ENCODE measurements at regions not wholly inside any gene's neighbourhood (a gene's known extent, or its start where the extent isn't known, plus 50 kb on each side); places are given as distances from the start of the nearest gene placed in this dataset.

- ATAC-seq = no peak
- TF ChIP-seq, protein P1, sequence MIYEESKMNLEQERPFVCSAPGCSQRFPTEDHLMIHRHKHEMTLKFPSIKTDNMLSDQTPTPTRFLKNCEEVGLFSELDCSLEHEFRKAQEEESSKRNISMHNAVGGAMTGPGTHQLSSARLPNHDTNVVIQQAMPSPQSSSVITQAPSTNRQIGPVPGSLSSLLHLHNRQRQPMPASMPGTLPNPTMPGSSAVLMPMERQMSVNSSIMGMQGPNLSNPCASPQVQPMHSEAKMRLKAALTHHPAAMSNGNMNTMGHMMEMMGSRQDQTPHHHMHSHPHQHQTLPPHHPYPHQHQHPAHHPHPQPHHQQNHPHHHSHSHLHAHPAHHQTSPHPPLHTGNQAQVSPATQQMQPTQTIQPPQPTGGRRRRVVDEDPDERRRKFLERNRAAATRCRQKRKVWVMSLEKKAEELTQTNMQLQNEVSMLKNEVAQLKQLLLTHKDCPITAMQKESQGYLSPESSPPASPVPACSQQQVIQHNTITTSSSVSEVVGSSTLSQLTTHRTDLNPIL (CRISPR knock-in tag; IDR thresholded peaks at IDR 0.05; ENCODE audit: low read depth) = no peak
- TF ChIP-seq, protein P2, sequence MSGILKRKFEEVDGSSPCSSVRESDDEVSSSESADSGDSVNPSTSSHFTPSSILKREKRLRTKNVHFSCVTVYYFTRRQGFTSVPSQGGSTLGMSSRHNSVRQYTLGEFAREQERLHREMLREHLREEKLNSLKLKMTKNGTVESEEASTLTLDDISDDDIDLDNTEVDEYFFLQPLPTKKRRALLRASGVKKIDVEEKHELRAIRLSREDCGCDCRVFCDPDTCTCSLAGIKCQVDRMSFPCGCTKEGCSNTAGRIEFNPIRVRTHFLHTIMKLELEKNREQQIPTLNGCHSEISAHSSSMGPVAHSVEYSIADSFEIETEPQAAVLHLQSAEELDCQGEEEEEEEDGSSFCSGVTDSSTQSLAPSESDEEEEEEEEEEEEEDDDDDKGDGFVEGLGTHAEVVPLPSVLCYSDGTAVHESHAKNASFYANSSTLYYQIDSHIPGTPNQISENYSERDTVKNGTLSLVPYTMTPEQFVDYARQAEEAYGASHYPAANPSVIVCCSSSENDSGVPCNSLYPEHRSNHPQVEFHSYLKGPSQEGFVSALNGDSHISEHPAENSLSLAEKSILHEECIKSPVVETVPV (CRISPR knock-in tag; IDR thresholded peaks at IDR 0.05) = no peak
- TF ChIP-seq ESRRG (CRISPR knock-in tag; IDR thresholded peaks at IDR 0.05) (no peak), ISL1 (CRISPR knock-in tag; IDR thresholded peaks at IDR 0.05) (no peak), GLIS3 (CRISPR knock-in tag; IDR thresholded peaks at IDR 0.05) (no peak), RARB (CRISPR knock-in tag; IDR thresholded peaks at IDR 0.05) (no peak), POU6F1 (CRISPR knock-in tag; IDR thresholded peaks at IDR 0.05; ENCODE audit: borderline replicate concordance, low read depth) (no peak), OSR1 (CRISPR knock-in tag; IDR thresholded peaks at IDR 0.05) (no peak), ZC3H10 (CRISPR knock-in tag; IDR thresholded peaks at IDR 0.05) (no peak), ZNF70 (CRISPR knock-in tag; IDR thresholded peaks at IDR 0.05) (no peak), PPARA (CRISPR knock-in tag; IDR thresholded peaks at IDR 0.05; ENCODE audit: borderline replicate concordance) (no peak), BACH2 (CRISPR knock-in tag; IDR thresholded peaks at IDR 0.05; ENCODE audit: borderline replicate concordance) (no peak), ZNF565 (CRISPR knock-in tag; conservative IDR thresholded peaks at IDR 0.05; ENCODE audit: low read depth) (no peak), CSDC2 (CRISPR knock-in tag; IDR thresholded peaks at IDR 0.05) (no peak)
Observed at GRCh38 chr11:128335729-128336128, 251.6 kb downstream of the ETS1 start.

GRCh38 chr11:128334311-128335044 is 252.9 kb downstream of the ETS1 start:
- TF ChIP-seq ZFP3 (CRISPR knock-in tag; IDR thresholded peaks at IDR 0.05) = no peak
- TF ChIP-seq ARNTL (CRISPR knock-in tag; IDR thresholded peaks at IDR 0.05; ENCODE audit: borderline replicate concordance, low read depth) = no peak
- no peak for TF ChIP-seq RARB (CRISPR knock-in tag; IDR thresholded peaks at IDR 0.05)
- TF ChIP-seq, protein P2 (CRISPR knock-in tag; IDR thresholded peaks at IDR 0.05) = no peak
- TF ChIP-seq PPARA (CRISPR knock-in tag; IDR thresholded peaks at IDR 0.05; ENCODE audit: borderline replicate concordance) = no peak
- no peak for TF ChIP-seq TSHZ2 (CRISPR knock-in tag; IDR thresholded peaks at IDR 0.05)
- no peak for ATAC-seq

GRCh38 chr11:128331317-128331716 is 256.0 kb downstream of the ETS1 start:
- no peak for TF ChIP-seq CSDC2 (CRISPR knock-in tag; IDR thresholded peaks at IDR 0.05)
- no peak for TF ChIP-seq RARB (CRISPR knock-in tag; IDR thresholded peaks at IDR 0.05)
- TF ChIP-seq ZNF8 (CRISPR knock-in tag; IDR thresholded peaks at IDR 0.05) = no peak
- TF ChIP-seq POU6F1 (CRISPR knock-in tag; IDR thresholded peaks at IDR 0.05; ENCODE audit: borderline replicate concordance, low read depth) = no peak
- no peak for TF ChIP-seq SNAI2 (CRISPR knock-in tag; IDR thresholded peaks at IDR 0.05)
- no peak for TF ChIP-seq ZFP30 (CRISPR knock-in tag; IDR thresholded peaks at IDR 0.05)
- TF ChIP-seq, protein P1 (CRISPR knock-in tag; IDR thresholded peaks at IDR 0.05; ENCODE audit: low read depth) = no peak
- no peak for TF ChIP-seq TCF4 (CRISPR knock-in tag; IDR thresholded peaks at IDR 0.05; ENCODE audit: borderline replicate concordance)
- no peak for TF ChIP-seq ZC3H10 (CRISPR knock-in tag; IDR thresholded peaks at IDR 0.05)
- no peak for TF ChIP-seq ZNF70 (CRISPR knock-in tag; IDR thresholded peaks at IDR 0.05)
- TF ChIP-seq ISL1 (CRISPR knock-in tag; IDR thresholded peaks at IDR 0.05) = no peak
- TF ChIP-seq ARNTL (CRISPR knock-in tag; IDR thresholded peaks at IDR 0.05; ENCODE audit: borderline replicate concordance, low read depth) = no peak
- no peak for ATAC-seq
